GM12891 (cell line): ENCODE measurements at regions not wholly inside any gene's neighbourhood (a gene's known extent, or its start where the extent isn't known, plus 50 kb on each side); places are given as distances from the start of the nearest gene placed in this dataset.

ENCODE experiments used
- DNase-seq: peaks from one replicate; pipeline ENCODE4 v3.0.0; 2011; ENCODE audit warnings: low spot score; ENCODE audit not compliant: insufficient read length
- FAIRE-seq: peaks from 2 replicates; lab custom pipeline; 2011; peaks lifted over from hg19 to GRCh38; lab: Jason Lieb, UNC
- PAX5 ChIP-seq: IDR thresholded peaks from 2 replicates; pipeline ENCODE4 v1.6.1; 2011; ENCODE audit warnings: low read length, moderate library complexity, mild to moderate bottlenecking; ENCODE audit not compliant: insufficient read depth, severe bottlenecking
- POLR2A ChIP-seq: IDR thresholded peaks from 2 replicates; pipeline ENCODE4 v1.6.1; 2011; ENCODE audit warnings: low read depth, low read length, control low read depth
- POLR2AphosphoS5 ChIP-seq: IDR thresholded peaks from 2 replicates; pipeline ENCODE4 v1.6.1; 2011; ENCODE audit warnings: low read depth, low read length, control low read depth
- POU2F2 ChIP-seq: IDR thresholded peaks from 2 replicates; pipeline ENCODE4 v1.6.1; 2011; ENCODE audit warnings: low read depth, mild to moderate bottlenecking, control low read depth, low read length, moderate library complexity
- SPI1 ChIP-seq: IDR thresholded peaks from 2 replicates; pipeline ENCODE4 v1.6.1; 2011; ENCODE audit warnings: low read depth, low read length, control low read depth
- TAF1 ChIP-seq: IDR thresholded peaks from 2 replicates; pipeline ENCODE4 v1.6.1; 2011; ENCODE audit warnings: low read depth, low read length, control low read depth

- DNase-seq = no peak
- no peak for TF ChIP-seq POU2F2
- no peak for TF ChIP-seq POLR2AphosphoS5
- no peak for TF ChIP-seq TAF1
- TF ChIP-seq POLR2A = no peak
- TF ChIP-seq SPI1 = no peak
- TF ChIP-seq PAX5 = no peak
- no peak for FAIRE-seq
Observed at GRCh38 chr14:73788701-73789551, 62.7 kb upstream of the PTGR2 start.

- DNase-seq = no peak
- TF ChIP-seq TAF1 = no peak
- no peak for TF ChIP-seq PAX5
- TF ChIP-seq POU2F2 = no peak
- no peak for TF ChIP-seq SPI1
- TF ChIP-seq POLR2A = no peak
- FAIRE-seq = no peak
Observed at GRCh38 chr14:73788317-73788598, 63.4 kb upstream of the PTGR2 start.

- FAIRE-seq = peak; percentile 57
Observed at GRCh38 chr14:73787486-73788316, 63.9 kb upstream of the PTGR2 start.

GRCh38 chr14:73786636-73787485, 64.8 kb upstream of the PTGR2 start:
- TF ChIP-seq SPI1 (peak; percentile 19; the same call in 1 of the 2 replicates), PAX5 (no peak)
- FAIRE-seq (no peak), DNase-seq (no peak)

More at GRCh38 chr14:73787486-73788316, 63.9 kb upstream of the PTGR2 start:
- DNase-seq = no peak
- peak; percentile 71; the same call in 1 of the 2 replicates for TF ChIP-seq POLR2A
- no peak for TF ChIP-seq PAX5
- TF ChIP-seq POLR2AphosphoS5 = peak; percentile 63
- no peak for TF ChIP-seq TAF1
- no peak; the same call in 1 of the 2 replicates for TF ChIP-seq POU2F2
- no peak for TF ChIP-seq SPI1

- peak; percentile 58 for TF ChIP-seq TAF1
- no peak for TF ChIP-seq SPI1
- FAIRE-seq (peak; percentile 80), DNase-seq (no peak)
Observed at GRCh38 chr14:73785834-73786635, 65.6 kb upstream of the PTGR2 start.

- DNase-seq = no peak
- FAIRE-seq = peak; percentile 83
- TF ChIP-seq POLR2A = no peak
- no peak for TF ChIP-seq PAX5
- no peak for TF ChIP-seq POLR2AphosphoS5
- TF ChIP-seq SPI1 = 0 out of 2 replicates have a peak, but pooled peaks have one; percentile 15
- TF ChIP-seq POU2F2 = no peak
- no peak for TF ChIP-seq TAF1
Observed at GRCh38 chr14:73785336-73785833, 66.2 kb upstream of the PTGR2 start.

GRCh38 chr14:73784988-73785313, 66.7 kb upstream of the PTGR2 start:
- FAIRE-seq (no peak), DNase-seq (no peak)
- TF ChIP-seq POLR2A (no peak), POLR2AphosphoS5 (no peak), TAF1 (no peak), SPI1 (no peak), PAX5 (no peak), POU2F2 (no peak)

- TF ChIP-seq SPI1 = peak; percentile 58
- TF ChIP-seq TAF1 = no peak
- no peak for TF ChIP-seq PAX5
- TF ChIP-seq POU2F2 = no peak
- TF ChIP-seq POLR2AphosphoS5 = no peak
- peak; percentile 78 for FAIRE-seq
- no peak for DNase-seq
Observed at GRCh38 chr14:73784181-73784987, 67.2 kb upstream of the PTGR2 start.
